H1 (cell line): ENCODE measurements at regions not wholly inside any gene's neighbourhood (a gene's known extent, or its start where the extent isn't known, plus 50 kb on each side); places are given as distances from the start of the nearest gene placed in this dataset.

Experiments used
- BCL11A ChIP-seq, 2 experiments: IDR thresholded peaks; one replicate each; pipeline ENCODE4 v1.6.1; 2011; ENCODE audit warnings: low read depth in 2 of 2, low read length in 2 of 2, mild to moderate bottlenecking in 2 of 2
- CBX8 ChIP-seq: fragments of 300-800, 300-1000 bp; sonication (generic); IDR thresholded peaks from 2 replicates; pipeline ENCODE4 v1.7.1; 2016; ENCODE audit warnings: low read depth, low read length, borderline replicate concordance
- GTF2F1 ChIP-seq: IDR thresholded peaks from 2 replicates; pipeline ENCODE4 v1.6.1; 2012; ENCODE audit warnings: low read depth, low read length, improper control_type of control experiment, borderline replicate concordance
- POLR2AphosphoS5 ChIP-seq: IDR thresholded peaks from 2 replicates; pipeline ENCODE4 v1.6.1; 2011; ENCODE audit warnings: low read depth, low read length
- RAD21 ChIP-seq, 2 experiments: IDR thresholded peaks in 1 of 2; conservative IDR thresholded peaks in 1 of 2; 2 replicates each; pipeline ENCODE4 v1.6.1; 2011; ENCODE audit warnings: low read depth in 2 of 2, low read length in 2 of 2, improper control_type of control experiment in 1 of 2, inconsistent platforms in 1 of 2, mild to moderate bottlenecking in 1 of 2, moderate library complexity in 1 of 2
- RBBP5 ChIP-seq: IDR thresholded peaks from 2 replicates; pipeline ENCODE4 v1.7.1; 2012; ENCODE audit warnings: low read depth, mild to moderate bottlenecking, inconsistent platforms, low read length, moderate library complexity, borderline replicate concordance
- SIX5 ChIP-seq: IDR thresholded peaks from 2 replicates; pipeline ENCODE4 v1.6.1; 2011; ENCODE audit warnings: mild to moderate bottlenecking, low read depth, low read length
- SP4 ChIP-seq: IDR thresholded peaks from 2 replicates; pipeline ENCODE4 v1.6.1; 2012; ENCODE audit warnings: low read length, inconsistent platforms
- TAF1 ChIP-seq: IDR thresholded peaks from 2 replicates; pipeline ENCODE4 v1.6.1; 2011; ENCODE audit warnings: mild to moderate bottlenecking, low read depth, low read length
- TBP ChIP-seq: IDR thresholded peaks from 2 replicates; pipeline ENCODE4 v1.6.1; 2011; ENCODE audit warnings: low read depth, low read length, improper control_type of control experiment
- TCF12 ChIP-seq: IDR thresholded peaks from 2 replicates; pipeline ENCODE4 v1.6.1; 2011; ENCODE audit warnings: low read depth, mild to moderate bottlenecking, low read length
- TF ChIP-seq, protein P1 (sequence below): fragments of 300-600 bp; sonication (generic); IDR thresholded peaks from 2 replicates; pipeline ENCODE4 v1.7.1; 2012; ENCODE audit warnings: low read length, moderate library complexity, mild to moderate bottlenecking, inconsistent platforms; ENCODE audit not compliant: insufficient replicate concordance

DNA sequence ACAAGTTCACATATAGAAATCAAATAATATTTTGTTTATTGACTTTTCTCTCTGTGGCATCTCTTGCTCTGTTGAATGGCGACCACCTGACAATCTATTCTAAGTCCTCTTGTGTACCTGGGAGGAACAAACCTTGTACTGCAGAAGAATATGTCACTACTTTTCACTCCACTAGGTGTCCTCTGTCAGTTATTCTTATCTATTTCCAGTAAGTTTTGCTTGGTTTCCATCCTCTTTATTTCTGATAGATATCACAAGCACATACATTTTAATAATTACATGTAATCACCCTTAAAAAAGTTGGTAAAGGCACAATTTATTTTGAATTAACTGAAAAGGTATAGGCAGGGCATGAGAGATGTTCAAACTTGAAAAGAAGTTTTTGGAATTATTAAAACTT lies 238.4 kb downstream of the SNCA start (continued):
- TF ChIP-seq, protein P1, sequence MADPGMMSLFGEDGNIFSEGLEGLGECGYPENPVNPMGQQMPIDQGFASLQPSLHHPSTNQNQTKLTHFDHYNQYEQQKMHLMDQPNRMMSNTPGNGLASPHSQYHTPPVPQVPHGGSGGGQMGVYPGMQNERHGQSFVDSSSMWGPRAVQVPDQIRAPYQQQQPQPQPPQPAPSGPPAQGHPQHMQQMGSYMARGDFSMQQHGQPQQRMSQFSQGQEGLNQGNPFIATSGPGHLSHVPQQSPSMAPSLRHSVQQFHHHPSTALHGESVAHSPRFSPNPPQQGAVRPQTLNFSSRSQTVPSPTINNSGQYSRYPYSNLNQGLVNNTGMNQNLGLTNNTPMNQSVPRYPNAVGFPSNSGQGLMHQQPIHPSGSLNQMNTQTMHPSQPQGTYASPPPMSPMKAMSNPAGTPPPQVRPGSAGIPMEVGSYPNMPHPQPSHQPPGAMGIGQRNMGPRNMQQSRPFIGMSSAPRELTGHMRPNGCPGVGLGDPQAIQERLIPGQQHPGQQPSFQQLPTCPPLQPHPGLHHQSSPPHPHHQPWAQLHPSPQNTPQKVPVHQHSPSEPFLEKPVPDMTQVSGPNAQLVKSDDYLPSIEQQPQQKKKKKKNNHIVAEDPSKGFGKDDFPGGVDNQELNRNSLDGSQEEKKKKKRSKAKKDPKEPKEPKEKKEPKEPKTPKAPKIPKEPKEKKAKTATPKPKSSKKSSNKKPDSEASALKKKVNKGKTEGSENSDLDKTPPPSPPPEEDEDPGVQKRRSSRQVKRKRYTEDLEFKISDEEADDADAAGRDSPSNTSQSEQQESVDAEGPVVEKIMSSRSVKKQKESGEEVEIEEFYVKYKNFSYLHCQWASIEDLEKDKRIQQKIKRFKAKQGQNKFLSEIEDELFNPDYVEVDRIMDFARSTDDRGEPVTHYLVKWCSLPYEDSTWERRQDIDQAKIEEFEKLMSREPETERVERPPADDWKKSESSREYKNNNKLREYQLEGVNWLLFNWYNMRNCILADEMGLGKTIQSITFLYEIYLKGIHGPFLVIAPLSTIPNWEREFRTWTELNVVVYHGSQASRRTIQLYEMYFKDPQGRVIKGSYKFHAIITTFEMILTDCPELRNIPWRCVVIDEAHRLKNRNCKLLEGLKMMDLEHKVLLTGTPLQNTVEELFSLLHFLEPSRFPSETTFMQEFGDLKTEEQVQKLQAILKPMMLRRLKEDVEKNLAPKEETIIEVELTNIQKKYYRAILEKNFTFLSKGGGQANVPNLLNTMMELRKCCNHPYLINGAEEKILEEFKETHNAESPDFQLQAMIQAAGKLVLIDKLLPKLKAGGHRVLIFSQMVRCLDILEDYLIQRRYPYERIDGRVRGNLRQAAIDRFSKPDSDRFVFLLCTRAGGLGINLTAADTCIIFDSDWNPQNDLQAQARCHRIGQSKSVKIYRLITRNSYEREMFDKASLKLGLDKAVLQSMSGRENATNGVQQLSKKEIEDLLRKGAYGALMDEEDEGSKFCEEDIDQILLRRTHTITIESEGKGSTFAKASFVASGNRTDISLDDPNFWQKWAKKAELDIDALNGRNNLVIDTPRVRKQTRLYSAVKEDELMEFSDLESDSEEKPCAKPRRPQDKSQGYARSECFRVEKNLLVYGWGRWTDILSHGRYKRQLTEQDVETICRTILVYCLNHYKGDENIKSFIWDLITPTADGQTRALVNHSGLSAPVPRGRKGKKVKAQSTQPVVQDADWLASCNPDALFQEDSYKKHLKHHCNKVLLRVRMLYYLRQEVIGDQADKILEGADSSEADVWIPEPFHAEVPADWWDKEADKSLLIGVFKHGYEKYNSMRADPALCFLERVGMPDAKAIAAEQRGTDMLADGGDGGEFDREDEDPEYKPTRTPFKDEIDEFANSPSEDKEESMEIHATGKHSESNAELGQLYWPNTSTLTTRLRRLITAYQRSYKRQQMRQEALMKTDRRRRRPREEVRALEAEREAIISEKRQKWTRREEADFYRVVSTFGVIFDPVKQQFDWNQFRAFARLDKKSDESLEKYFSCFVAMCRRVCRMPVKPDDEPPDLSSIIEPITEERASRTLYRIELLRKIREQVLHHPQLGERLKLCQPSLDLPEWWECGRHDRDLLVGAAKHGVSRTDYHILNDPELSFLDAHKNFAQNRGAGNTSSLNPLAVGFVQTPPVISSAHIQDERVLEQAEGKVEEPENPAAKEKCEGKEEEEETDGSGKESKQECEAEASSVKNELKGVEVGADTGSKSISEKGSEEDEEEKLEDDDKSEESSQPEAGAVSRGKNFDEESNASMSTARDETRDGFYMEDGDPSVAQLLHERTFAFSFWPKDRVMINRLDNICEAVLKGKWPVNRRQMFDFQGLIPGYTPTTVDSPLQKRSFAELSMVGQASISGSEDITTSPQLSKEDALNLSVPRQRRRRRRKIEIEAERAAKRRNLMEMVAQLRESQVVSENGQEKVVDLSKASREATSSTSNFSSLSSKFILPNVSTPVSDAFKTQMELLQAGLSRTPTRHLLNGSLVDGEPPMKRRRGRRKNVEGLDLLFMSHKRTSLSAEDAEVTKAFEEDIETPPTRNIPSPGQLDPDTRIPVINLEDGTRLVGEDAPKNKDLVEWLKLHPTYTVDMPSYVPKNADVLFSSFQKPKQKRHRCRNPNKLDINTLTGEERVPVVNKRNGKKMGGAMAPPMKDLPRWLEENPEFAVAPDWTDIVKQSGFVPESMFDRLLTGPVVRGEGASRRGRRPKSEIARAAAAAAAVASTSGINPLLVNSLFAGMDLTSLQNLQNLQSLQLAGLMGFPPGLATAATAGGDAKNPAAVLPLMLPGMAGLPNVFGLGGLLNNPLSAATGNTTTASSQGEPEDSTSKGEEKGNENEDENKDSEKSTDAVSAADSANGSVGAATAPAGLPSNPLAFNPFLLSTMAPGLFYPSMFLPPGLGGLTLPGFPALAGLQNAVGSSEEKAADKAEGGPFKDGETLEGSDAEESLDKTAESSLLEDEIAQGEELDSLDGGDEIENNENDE: no peak
- TF ChIP-seq BCL11A (IDR thresholded peaks at IDR 0.05; ENCODE audit: low read depth in 2 of 2, low read length in 2 of 2) (no peak), SIX5 (no peak), TBP (no peak), CBX8 (no peak), RBBP5 (no peak), TAF1 (no peak), SP4 (no peak), RAD21 (IDR thresholded peaks at IDR 0.05 in 1 of 2, conservative IDR thresholded peaks at IDR 0.05 in 1 of 2; ENCODE audit: low read depth in 2 of 2, low read length in 2 of 2) (peak; percentile 52 to 59), POLR2AphosphoS5 (no peak), GTF2F1 (no peak), TCF12 (no peak)
